OCI-LY3 (cell line): ENCODE measurements at regions not wholly inside any gene's neighbourhood (a gene's known extent, or its start where the extent isn't known, plus 50 kb on each side); places are given as distances from the start of the nearest gene placed in this dataset.
A peak's percentile ranks its signal among the peaks of the same experiment; 100 is the strongest.

ENCODE experiments used
- H2AFZ ChIP-seq: fragments of 200-600, 300-600 bp; shearing (Covaris generic); 2 replicates; pipeline ENCODE4 v1.6.0; 2014; ENCODE audit warnings: antibody characterized with exemption, low read depth, low read length
- H3K27ac ChIP-seq: fragments of 200-600, 300-600 bp; sonication (generic); 2 replicates; pipeline ENCODE4 v1.5.1; 2014; ENCODE audit warnings: mild to moderate bottlenecking, low read length, moderate library complexity, mixed read lengths
- H3K27me3 ChIP-seq: fragments of 200-600, 300-600 bp; sonication (generic); 2 replicates; pipeline ENCODE4 v1.6.1; 2014; ENCODE audit warnings: low read depth, low read length, mixed read lengths
- H3K36me3 ChIP-seq: fragments of 200-600, 300-600 bp; sonication (generic); replicated peaks from 2 replicates; pipeline ENCODE3; 2014; ENCODE audit warnings: low read depth, low read length, mixed read lengths
- H3K4me1 ChIP-seq: fragments of 300-600, 200-600 bp; sonication (generic); 2 replicates; pipeline ENCODE4 v1.6.1; 2014; ENCODE audit warnings: low read length, mixed read lengths
- H3K4me2 ChIP-seq: fragments of 200-600, 300-600 bp; sonication (generic); 2 replicates; pipeline ENCODE4 v1.6.1; 2014; ENCODE audit warnings: low read length, mixed read lengths
- H3K4me3 ChIP-seq: fragments of 300-600, 200-600 bp; sonication (generic); 2 replicates; pipeline ENCODE4 v1.5.1; 2014; ENCODE audit warnings: antibody characterized with exemption, mild to moderate bottlenecking, low read length, moderate library complexity
- H3K79me2 ChIP-seq: fragments of 300-600, 200-600 bp; shearing (Covaris generic); 2 replicates; pipeline ENCODE4 v1.6.1; 2014; ENCODE audit warnings: mild to moderate bottlenecking, low read length, mixed read lengths
- H3K9ac ChIP-seq: fragments of 300-600, 200-600 bp; shearing (Covaris generic); 2 replicates; pipeline ENCODE4 v1.6.0; 2014; ENCODE audit warnings: mild to moderate bottlenecking, low read length, moderate library complexity
- H3K9me3 ChIP-seq: fragments of 200-600, 300-600 bp; shearing (Covaris generic); 2 replicates; pipeline ENCODE4 v1.6.1; 2014; ENCODE audit warnings: low read length, mixed read lengths; ENCODE audit not compliant: insufficient read depth
- H4K20me1 ChIP-seq: fragments of 200-600, 300-600 bp; sonication (generic); 2 replicates; pipeline ENCODE4 v1.6.1; 2016; ENCODE audit warnings: low read length, mixed read lengths; ENCODE audit not compliant: insufficient read depth
- CTCF ChIP-seq: fragments of 200-600, 300-600 bp; sonication (generic); IDR thresholded peaks from 2 replicates; pipeline ENCODE4 v1.5.1; 2014; ENCODE audit warnings: antibody characterized with exemption, low read length, low read depth
- EZH2phosphoT487 ChIP-seq: fragments of 200-600 bp; shearing (Covaris generic); IDR thresholded peaks from 2 replicates; pipeline ENCODE4 v1.6.1; 2018; ENCODE audit warnings: antibody characterized with exemption, mixed run types, low read depth

GRCh38 chr7:92916770-92917224, 80.4 kb upstream of the CDK6 start:
- TF ChIP-seq EZH2phosphoT487 = no peak
- no peak for TF ChIP-seq CTCF
- no peaks in the 10 kb centered on the region for H3K36me3 ChIP-seq
- H2AFZ ChIP-seq = no peak overlapping the region
- H3K4me3 ChIP-seq = no peak overlapping the region
- no peak overlapping the region for H3K4me2 ChIP-seq
- no peak overlapping the region for H3K27ac ChIP-seq
- H3K9ac ChIP-seq = no peak overlapping the region
- H3K27me3 ChIP-seq = no peaks in the 10 kb centered on the region
- H3K4me1 ChIP-seq = no peaks in the 10 kb centered on the region
- no peaks in the 10 kb centered on the region for H3K9me3 ChIP-seq
- H4K20me1 ChIP-seq = no peaks in the 10 kb centered on the region
- H3K79me2 ChIP-seq = no peaks in the 10 kb centered on the region

- no peaks in the 10 kb centered on the region for H3K79me2 ChIP-seq
- H4K20me1 ChIP-seq = no peaks in the 10 kb centered on the region
- H3K4me1 ChIP-seq = no peaks in the 10 kb centered on the region
- TF ChIP-seq CTCF (no peak), EZH2phosphoT487 (no peak)
- H2AFZ ChIP-seq = no peak overlapping the region
- H3K36me3 ChIP-seq = no peaks in the 10 kb centered on the region
- no peak overlapping the region for H3K4me2 ChIP-seq
- H3K9ac ChIP-seq = no peak overlapping the region
- no peak overlapping the region for H3K4me3 ChIP-seq
- no peaks in the 10 kb centered on the region for H3K27me3 ChIP-seq
- H3K27ac ChIP-seq = no peak overlapping the region
- no peaks in the 10 kb centered on the region for H3K9me3 ChIP-seq
Observed at GRCh38 chr7:92915348-92915747, 79.0 kb upstream of the CDK6 start.

- Histone ChIP-seq H3K9ac (no peak overlapping the region), H3K79me2 (no peaks in the 10 kb centered on the region), H3K27me3 (no peaks in the 10 kb centered on the region), H2AFZ (0 out of 2 replicates have a peak overlapping the region, but pooled peaks have one; percentile 36), H3K4me3 (no peak overlapping the region), H3K9me3 (no peaks in the 10 kb centered on the region), H4K20me1 (no peaks in the 10 kb centered on the region), H3K36me3 (no peaks in the 10 kb centered on the region), H3K4me1 (peaks cover 2% of the 10 kb centered on the region; the same call in 1 of the 2 replicates), H3K4me2 (no peak overlapping the region), H3K27ac (no peak overlapping the region)
- no peak for TF ChIP-seq EZH2phosphoT487
- no peak for TF ChIP-seq CTCF
Observed at GRCh38 chr7:92914645-92915044, 78.3 kb upstream of the CDK6 start.

GRCh38 chr7:92913849-92914248, 77.5 kb upstream of the CDK6 start:
- Histone ChIP-seq H3K4me3 (no peak overlapping the region), H3K4me2 (no peak overlapping the region), H2AFZ (no peak overlapping the region), H3K9me3 (no peaks in the 10 kb centered on the region), H3K27ac (no peak overlapping the region), H3K27me3 (no peaks in the 10 kb centered on the region), H3K9ac (no peak overlapping the region), H4K20me1 (no peaks in the 10 kb centered on the region), H3K79me2 (no peaks in the 10 kb centered on the region), H3K36me3 (no peaks in the 10 kb centered on the region), H3K4me1 (peaks cover 4% of the 10 kb centered on the region; the same call in 1 of the 2 replicates)
- TF ChIP-seq EZH2phosphoT487 (no peak), CTCF (no peak)
